ENCODE measurements at regions not wholly inside any gene's neighbourhood (a gene's known extent, or its start where the extent isn't known, plus 50 kb on each side); places are given as distances from the start of the nearest gene placed in this dataset.
"Not testable (repeated sequence)": the region's sequence is repeated elsewhere in the genome, so short reads cannot be mapped to it uniquely, and the experiment has no call there.

- TF ChIP-seq, protein P1, sequence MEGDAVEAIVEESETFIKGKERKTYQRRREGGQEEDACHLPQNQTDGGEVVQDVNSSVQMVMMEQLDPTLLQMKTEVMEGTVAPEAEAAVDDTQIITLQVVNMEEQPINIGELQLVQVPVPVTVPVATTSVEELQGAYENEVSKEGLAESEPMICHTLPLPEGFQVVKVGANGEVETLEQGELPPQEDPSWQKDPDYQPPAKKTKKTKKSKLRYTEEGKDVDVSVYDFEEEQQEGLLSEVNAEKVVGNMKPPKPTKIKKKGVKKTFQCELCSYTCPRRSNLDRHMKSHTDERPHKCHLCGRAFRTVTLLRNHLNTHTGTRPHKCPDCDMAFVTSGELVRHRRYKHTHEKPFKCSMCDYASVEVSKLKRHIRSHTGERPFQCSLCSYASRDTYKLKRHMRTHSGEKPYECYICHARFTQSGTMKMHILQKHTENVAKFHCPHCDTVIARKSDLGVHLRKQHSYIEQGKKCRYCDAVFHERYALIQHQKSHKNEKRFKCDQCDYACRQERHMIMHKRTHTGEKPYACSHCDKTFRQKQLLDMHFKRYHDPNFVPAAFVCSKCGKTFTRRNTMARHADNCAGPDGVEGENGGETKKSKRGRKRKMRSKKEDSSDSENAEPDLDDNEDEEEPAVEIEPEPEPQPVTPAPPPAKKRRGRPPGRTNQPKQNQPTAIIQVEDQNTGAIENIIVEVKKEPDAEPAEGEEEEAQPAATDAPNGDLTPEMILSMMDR (IDR thresholded peaks at IDR 0.05; ENCODE audit: insufficient read depth, low read length, poor library complexity, severe bottlenecking), result not testable (repeated sequence)
- TF ChIP-seq EZH2phosphoT487 (conservative IDR thresholded peaks at IDR 0.05; ENCODE audit: low read length), result not testable (repeated sequence)
Measured at GRCh38 chr4:72704925-72705640, 136.1 kb upstream of the ADAMTS3 start.

Measured in SU-DHL-6 (cell line).